Choroid plexus epithelial cell (primary cell): ENCODE measurements at regions not wholly inside any gene's neighbourhood (a gene's known extent, or its start where the extent isn't known, plus 50 kb on each side); places are given as distances from the start of the nearest gene placed in this dataset.
"Not testable (repeated sequence)": the region's sequence is repeated elsewhere in the genome, so short reads cannot be mapped to it uniquely, and the experiment has no call there.

ENCODE experiments used
- DNase-seq: peaks from one replicate; pipeline ENCODE4 v3.0.0-alpha.2; 2010; ENCODE audit warnings: low read depth
- H3K4me3 ChIP-seq: 2 replicates; pipeline ENCODE4 v1.5.1; 2011; ENCODE audit warnings: low read depth, mild to moderate bottlenecking, control low read depth, low read length, moderate library complexity
- TF ChIP-seq, protein P1 (sequence below): conservative IDR thresholded peaks from 2 replicates; pipeline ENCODE4 v1.5.1; 2011; ENCODE audit warnings: low read depth, mild to moderate bottlenecking, control low read depth, inconsistent platforms, low read length, moderate library complexity

- H3K4me3 ChIP-seq: no peak overlapping the region
- no peak for DNase-seq
- TF ChIP-seq, protein P1, sequence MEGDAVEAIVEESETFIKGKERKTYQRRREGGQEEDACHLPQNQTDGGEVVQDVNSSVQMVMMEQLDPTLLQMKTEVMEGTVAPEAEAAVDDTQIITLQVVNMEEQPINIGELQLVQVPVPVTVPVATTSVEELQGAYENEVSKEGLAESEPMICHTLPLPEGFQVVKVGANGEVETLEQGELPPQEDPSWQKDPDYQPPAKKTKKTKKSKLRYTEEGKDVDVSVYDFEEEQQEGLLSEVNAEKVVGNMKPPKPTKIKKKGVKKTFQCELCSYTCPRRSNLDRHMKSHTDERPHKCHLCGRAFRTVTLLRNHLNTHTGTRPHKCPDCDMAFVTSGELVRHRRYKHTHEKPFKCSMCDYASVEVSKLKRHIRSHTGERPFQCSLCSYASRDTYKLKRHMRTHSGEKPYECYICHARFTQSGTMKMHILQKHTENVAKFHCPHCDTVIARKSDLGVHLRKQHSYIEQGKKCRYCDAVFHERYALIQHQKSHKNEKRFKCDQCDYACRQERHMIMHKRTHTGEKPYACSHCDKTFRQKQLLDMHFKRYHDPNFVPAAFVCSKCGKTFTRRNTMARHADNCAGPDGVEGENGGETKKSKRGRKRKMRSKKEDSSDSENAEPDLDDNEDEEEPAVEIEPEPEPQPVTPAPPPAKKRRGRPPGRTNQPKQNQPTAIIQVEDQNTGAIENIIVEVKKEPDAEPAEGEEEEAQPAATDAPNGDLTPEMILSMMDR: no peak
Measured at GRCh38 chr4:59700651-59701050, 1499.5 kb upstream of the ADGRL3 start.

- TF ChIP-seq, protein P1: no peak
- H3K4me3 ChIP-seq: no peak overlapping the region
- DNase-seq: no peak
Measured at GRCh38 chr4:59704616-59705015, 1495.5 kb upstream of the ADGRL3 start.

DNA sequence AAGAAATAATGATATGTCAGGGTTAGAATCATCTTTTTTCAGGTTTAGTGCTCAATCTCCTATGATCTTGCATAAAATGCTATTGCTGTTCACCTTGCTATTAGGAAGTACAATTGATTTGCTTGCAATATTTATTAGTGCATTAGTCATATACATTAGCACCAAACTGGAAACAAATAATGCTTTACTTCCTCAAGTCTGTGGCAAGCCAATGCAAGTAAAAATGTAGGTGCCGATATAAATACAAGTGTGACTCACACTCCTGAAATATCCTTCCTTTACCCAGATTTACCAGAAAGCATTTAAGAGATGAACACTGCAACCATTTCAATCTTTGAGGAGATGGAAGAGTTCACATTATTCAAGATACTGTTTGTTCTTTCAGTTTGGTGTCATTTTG lies 1487.7 kb upstream of the ADGRL3 start:
- TF ChIP-seq, protein P1: no peak
- H3K4me3 ChIP-seq: no peak overlapping the region
- no peak for DNase-seq

GRCh38 chr4:59724286-59724685 lies 1475.8 kb upstream of the ADGRL3 start:
- not testable (repeated sequence) for H3K4me3 ChIP-seq, DNase-seq

DNA sequence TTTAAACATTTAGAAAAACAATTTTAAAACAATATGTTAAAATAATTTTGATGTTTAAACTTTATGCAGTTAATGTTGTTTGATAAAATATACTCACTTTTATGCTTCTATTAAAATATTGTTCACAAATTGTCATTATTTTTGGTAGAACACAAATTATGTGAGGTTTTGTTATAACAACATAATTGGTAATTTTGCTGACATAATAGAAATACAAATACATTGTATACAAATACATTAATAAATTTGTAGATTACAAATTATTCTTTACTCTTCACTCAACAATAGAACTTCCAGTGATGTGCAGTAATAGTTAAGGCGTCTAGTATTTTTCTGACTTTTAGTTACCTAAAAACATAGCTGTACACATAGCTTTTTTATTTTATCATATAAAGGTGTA lies 1472.4 kb upstream of the ADGRL3 start:
- DNase-seq: no peak
- H3K4me3 ChIP-seq: no peak overlapping the region
- TF ChIP-seq, protein P1: no peak

- DNase-seq: no peak
- TF ChIP-seq, protein P1: no peak
- no peak overlapping the region for H3K4me3 ChIP-seq
Measured at GRCh38 chr4:59728496-59728895, 1471.6 kb upstream of the ADGRL3 start.

DNA sequence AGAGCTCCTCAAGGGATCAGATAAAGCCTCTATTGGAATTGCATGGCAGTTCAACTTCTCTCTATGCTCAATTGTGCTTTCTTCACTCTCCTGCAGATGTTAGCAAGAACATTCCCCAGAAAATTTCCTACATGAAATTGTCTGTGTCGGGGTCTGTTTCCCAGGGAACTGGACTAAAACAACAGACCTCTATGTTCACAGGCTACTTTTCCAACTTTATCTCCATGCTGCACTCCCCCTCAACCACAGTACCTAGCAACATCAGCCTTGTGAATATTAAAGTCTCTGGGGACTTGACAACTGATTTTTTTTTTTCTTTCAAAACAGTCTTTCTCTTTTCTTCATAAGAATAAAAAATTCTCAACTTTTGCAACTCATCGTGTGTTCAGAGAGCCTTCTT lies 1470.8 kb upstream of the ADGRL3 start:
- TF ChIP-seq, protein P1: no peak
- no peak for DNase-seq
- no peak overlapping the region for H3K4me3 ChIP-seq

GRCh38 chr4:59748433-59748832 lies 1451.7 kb upstream of the ADGRL3 start:
- H3K4me3 ChIP-seq: no peak overlapping the region
- DNase-seq: no peak
- TF ChIP-seq, protein P1: no peak
